Mesenteric fat pad (tissue), 1 donor: ENCODE measurements at regions not wholly inside any gene's neighbourhood (a gene's known extent, or its start where the extent isn't known, plus 50 kb on each side); places are given as distances from the start of the nearest gene placed in this dataset.

Experiments
- DNase-seq: peaks from one replicate; pipeline ENCODE4 v3.0.0-alpha.2; 2020; ENCODE audit warnings: low spot score
- donor health status: DM: yes; HTN: yes; CAD: no.

DNA sequence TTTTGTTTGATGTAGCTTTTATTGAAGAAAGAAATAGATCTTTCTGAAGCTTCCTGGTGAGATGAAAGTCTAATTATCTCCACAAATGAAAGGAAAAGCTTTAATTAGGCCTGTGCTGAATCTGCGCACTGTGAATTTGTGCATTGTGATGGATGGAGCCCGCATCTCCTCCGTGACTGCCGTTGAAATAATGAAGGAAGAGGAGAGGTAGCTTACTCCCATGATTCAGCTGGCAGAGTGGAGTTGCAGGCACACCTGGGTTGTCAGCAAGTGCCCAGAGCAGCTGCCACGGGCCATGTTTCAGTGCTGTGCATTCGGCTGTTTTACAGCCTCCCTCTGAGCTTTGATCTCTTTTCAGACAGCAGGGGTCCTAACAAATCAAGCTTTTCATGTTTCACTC is 735.3 kb upstream of the TENM3 start:
- DNase-seq = no peak

DNA sequence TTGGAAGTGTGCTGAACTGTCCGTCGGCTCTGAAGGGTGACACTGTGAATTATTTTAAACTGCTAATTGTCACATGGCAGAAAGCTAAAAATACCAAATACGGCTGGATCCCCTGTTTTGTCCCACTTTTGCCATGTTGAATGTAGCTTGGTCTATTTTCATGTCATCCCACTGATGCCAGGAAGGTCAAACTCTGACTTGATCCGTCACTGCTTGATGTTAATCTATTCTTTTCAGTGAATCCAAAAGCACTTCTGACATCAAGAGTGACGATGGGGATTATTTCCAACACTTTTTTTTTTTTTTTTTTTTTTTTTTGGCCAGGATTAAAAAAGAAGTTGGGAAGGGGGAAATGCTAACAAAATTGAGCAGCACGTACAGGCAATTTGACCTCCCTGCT is 734.6 kb upstream of the TENM3 start:
- DNase-seq = no peak

DNA sequence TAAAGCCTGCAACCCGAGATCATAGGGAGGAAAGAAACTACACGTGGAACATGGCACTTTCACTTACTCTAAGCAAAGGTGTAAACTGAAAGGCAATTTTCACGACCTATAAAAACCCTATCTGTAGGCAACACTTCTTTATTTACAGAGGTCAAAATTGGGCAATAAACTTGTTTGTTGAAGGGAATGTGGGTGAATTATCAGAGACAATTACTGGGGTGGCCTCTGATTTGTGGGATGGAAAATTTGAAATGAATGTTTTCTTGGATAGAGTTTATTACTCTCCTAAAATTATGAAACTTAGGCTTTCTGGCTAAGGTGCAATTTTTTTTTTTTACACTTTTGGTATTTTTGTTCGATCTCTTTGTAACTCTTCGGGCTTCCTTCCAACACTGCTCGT is 734.1 kb upstream of the TENM3 start:
- no peak for DNase-seq

DNA sequence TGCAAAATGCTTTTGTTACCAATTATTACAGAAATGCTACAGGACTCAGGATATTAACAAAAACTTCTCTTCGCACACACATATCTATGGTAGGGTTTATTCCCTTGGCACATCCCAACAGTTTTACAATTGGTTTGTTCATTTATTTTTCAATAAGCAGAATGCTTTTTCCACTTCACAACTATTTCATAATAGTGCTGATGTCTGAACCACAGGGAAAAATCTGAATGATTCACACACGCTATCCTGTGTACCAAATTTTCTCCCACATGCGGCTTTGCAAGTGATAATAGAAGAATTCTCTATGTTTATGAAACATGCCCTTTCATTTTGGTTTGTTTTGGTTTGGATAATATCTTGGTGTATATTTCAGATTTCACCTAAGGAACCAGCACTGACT is 725.7 kb upstream of the TENM3 start:
- no peak for DNase-seq

DNA sequence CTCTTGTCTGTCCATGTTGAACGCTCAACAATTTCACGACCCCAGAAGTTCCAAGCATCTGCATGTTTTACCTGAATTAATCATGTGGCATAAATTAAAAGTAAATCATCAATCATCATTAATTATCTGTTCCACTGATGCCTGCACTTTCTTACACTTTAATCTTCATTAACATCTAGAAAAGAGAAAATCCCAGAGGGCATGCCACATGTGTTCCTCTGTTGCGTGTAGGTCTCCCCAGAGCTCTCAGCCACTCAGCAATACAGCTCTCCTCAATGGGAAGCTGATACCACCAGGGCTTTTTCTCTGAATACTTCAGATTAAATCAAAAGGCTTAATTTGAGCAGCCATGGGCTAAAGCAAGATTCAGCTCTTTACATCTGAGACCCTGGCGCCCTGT is 722.4 kb upstream of the TENM3 start:
- no peak for DNase-seq

DNA sequence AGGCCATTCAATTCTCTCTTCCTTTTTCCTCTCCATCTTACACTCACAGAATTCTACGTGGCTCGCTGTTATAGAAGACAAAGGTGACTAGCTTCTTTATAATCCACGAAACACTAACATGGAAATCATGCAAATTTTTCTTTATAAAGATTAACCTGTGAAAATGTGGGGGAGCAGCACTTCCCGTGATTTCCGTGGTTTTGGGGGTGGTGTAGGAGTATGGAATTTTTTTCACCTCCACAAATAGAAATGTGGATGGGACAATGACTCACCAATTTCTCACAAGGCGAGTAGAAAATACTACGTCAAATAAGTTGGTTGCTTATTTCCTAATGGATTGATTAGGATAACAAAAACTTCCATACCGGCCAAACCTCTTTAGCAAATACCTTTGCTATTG is 719.2 kb upstream of the TENM3 start:
- no peak for DNase-seq

DNA sequence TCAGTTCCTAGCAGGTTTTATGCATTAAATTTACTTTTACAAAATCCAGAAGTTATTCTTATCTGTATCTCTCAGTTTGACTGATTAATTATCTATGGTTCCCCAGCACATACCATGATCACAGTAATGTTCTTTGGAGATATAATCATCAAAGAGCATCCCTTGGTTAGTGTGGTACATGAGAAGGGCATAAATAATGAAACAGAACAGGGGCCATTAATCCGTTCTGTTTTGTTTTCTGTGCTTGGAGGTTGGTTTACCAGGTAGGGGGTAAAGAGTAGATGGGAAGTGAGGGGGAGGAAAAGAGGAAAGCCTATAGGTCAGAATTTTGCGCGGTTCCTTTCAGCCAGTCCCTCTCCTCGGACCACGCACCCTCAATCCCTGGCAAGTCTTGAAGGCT is 718.7 kb upstream of the TENM3 start:
- DNase-seq = no peak

DNA sequence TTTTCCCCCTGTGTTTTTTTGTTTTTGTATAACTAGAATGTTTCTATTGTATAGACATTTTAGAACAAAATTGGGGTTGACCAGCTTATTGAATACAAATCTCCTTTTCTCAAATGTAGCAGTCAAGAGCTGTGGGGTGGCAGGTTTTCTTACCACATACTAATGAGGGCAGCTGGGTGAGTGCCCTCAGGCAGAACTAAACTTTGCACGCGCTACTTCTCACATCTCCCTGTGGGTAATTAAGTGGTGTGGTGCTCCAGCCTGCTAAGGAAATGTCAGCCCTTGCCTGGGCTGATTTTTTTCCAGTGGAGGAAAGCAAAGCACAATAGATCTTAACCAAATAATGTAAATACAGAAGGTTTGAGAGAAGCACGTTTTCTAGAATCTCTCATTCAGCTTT is 717.6 kb upstream of the TENM3 start:
- DNase-seq = no peak

DNA sequence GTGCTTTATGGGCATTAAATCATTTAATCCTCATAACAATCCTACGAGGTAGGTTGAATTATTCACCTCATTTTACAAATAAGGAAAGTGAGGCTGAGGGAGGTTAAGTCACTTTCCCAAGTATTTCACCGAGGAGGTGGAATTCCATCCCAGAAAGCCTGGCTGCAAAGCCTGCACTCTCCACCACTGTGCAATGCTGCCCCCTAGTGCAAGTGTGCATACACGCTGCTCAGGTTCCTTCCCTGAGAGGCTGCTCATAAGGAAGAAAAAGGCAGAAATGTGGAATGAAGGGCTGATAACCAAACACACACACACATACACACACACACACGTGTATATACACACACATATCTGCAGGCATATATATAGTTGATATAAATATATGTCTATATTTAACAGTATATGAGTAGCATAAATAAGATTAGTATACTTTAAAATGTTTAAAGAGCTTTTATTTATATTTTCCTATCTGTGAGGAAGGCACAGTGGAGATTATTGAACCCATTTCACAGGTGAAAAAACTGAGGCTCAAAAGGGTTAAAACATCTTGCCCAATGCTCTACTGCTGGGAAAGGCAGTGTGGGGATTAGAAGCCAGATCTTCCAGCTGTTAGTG is 714.5 kb upstream of the TENM3 start:
- no peak for DNase-seq

DNA sequence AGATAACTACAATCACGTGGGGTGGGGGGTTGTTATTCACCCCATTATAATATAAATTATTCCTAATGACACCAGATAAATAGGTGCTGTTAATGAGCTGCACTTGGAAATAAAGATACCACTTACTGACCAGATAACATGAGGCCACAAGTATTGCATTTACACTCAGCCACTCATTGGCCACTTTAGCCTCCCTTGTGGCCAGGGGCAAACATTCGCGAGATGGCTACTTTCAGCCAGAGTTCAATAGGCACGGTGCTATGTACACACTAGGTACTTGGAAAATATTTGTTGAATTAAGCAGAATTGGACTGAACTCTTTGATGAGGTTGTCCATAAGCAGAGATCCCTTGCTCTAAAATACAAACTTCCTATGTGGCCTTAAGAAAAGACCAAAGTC is 713.7 kb upstream of the TENM3 start:
- DNase-seq = no peak

DNA sequence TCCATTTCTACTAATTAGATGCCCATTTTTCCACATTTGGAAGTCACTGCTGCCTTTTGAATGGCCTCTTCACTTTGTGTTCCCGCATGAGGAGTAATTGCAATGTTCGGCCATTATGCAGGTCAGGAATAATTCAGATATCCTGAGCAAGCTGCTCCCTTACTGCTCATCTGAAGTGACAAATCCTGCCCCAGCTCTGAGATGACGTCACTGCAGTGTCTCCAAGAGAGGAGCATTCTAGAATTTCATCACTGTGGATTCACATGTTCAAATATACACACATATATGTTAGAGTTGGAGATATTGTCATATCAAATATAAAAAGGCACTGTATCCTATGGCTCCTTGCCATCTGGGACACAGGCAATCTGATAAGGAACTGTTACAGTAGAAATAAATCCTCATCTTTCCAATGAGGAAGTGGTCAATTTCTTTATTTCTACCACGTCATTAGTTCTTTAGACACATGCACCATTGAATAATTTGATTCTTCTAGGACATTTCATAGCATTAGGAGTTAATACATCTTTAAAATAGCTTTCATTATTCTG is 706.9 kb upstream of the TENM3 start:
- DNase-seq = no peak

DNA sequence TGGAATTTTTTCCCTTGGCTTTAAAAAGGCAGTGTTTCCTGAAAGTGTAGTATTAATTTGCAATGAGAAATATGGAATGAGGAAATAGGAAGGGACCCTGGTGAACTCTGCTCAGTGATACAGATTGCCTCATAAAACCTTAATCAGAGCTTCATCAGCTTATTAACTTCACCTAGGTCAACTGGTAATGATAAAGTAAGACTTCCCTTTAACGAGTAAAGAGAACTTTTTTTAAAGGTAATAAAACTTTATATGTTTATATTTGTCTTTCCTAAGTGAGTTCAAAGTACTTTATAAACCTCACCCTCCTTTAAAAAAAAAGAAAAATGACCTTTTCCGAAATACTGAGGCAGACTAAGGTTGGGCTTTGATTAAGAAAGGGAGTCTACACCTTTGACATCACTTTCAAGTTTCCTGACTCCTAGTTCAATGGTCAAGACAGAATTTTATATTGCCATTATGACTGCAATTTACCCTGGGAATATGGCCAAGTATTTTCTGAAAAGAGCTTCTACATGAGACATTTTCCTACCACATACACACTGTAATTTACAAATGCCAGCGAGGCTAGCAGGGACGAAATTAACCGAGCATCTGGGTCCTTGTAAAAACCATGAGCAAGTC is 706.3 kb upstream of the TENM3 start:
- DNase-seq = no peak

DNA sequence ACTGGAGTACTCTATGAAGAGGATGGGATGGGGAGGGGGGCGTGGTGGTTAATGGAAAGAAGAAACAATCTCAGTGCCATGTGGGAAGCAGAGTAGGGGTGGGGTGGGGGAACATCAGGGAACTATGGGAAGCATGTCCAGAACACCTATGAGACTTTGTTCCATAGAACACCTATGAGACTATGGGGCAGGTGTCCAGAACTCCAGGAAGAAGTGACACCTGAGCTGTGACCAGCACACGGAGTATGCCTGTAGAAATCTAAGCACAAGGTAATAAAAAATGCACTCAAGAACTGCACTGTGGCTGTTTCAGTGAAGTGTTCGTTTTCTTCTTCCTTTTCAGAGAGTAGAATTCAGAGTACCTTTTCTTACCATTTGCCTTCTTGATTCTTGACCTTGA is 704.8 kb upstream of the TENM3 start:
- no peak for DNase-seq

DNA sequence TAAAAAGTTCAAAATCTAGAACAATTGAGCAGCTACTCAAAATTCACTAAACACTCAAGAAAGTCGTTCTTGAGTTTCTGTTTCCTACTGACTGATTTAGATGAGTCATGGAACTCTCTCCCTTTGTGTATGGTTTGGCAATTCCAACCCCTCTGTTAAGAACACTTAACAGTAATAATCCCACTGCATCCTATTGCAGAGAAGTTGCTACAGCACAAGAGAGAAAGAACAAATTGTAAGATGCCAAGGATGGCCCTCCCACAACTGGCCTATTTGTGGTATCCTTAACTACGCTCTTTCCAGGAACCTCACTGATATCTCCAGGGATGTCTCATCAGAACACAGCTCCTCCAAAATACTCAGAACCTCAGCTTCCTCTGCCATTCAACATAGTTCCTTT is 701.8 kb upstream of the TENM3 start:
- no peak for DNase-seq

DNA sequence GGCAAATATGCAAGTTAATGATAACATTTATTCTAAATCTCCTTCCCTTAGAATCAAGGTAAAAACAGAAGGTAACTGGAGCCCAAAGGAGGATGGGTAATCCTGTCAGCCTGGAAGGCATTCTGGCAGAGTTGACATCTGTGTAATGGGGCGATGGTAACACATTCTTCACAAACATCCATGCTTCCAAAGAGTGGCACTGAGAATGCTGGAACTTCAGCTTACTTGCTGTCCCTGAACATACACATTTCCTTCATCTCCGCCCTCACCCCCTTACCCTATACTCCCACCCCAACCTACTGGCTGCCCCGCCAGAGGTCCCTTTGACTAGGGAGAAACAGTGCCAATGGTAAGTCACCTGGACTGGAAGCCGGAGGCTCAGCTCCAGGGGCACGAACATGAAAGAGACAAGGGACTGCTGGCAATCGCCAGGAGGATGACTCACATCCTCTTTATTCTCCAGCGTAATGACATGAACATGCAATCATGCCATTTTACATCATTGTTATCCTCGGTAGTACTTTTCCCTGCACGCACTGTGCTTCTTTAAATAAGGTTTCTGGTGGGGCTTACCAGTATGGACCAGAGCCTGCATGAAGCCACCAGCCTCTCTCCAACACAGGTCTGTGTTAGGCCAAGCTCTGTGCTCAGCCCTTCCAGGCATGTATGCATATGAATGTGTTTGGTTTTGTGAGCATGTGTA is 694.2 kb upstream of the TENM3 start:
- DNase-seq = no peak

DNA sequence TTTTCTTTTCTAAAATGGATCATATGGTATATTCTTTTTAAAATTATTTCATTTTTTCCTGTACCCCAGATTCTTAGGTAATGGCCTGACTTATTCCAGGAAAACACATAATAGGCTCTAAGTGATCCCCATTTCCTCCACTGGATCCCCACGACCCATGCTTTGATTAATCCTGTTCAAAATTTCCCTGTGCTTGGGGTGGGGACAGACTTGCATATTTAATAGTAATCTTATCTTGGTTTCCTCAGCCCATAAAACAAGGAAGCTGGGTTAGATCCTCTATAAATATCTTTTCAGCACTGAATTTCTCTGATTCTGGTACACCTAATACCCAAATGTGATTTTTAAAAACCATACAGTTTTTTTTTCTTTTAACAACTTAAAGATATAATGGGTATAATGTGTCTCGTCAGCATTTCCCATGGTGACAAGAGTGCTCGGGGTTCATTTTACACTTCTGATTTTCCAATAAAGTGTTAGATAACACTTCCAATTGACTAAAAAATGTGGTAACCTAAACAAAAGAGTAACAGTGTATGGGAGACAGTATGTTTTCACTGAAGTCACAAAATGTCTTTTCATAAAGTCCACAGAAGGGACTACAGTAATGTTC is 693.5 kb upstream of the TENM3 start:
- DNase-seq = no peak

DNA sequence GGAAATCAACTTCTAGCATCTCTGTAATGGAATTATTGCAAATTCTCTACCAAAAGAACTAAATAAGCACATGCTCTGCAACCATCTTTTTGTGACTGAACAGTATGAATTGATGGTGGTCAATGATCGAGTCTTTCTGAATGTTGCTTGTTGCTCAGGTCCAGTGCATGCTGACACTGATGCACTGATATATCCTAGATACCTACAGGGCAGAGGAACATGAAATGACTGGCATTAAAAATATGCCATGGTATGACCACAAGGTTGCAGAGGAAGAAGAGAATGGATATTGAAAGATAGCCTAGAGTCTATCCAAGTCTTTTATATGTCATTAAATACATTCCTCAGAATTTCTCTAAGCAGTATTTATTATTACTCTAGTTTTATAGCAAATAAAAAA is 692.8 kb upstream of the TENM3 start:
- DNase-seq = no peak

DNA sequence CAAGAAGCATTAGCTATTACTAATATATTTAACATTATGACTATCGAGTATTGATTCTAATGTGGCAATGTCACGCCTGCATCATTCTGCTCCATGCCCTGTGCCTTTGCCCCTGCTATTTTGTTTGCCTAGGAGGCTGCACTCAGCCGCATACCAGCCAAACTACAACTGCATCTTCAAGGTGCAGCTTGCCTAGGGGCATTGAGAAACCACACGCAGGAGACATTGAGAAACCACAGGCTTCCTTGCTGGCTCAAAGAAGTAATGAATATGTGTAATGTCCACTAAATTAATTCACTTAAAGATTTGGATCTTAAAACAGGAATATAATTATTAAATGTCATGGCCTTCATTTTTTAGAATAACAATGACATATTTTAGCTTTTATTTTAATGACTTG is 683.6 kb upstream of the TENM3 start:
- DNase-seq = no peak

DNA sequence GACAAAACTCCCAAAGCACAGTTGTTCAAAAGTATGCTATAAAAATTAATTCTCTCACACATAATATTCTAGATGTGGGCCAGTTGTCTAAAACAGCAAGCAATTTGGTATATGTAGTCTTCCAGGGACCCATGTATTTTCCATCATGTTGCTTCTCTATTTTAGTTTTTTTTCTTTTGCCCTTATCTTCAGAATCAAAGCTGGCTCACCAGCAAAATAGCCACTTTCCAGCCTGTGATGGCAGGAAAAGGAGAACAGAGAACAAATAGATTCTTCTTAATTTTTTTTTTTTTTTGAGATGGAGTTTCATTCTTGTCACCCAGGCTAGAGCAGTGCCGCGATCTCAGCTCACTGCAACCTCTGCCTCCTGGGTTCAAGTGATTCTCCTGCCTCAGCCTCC is 680.8 kb upstream of the TENM3 start:
- DNase-seq = no peak

DNA sequence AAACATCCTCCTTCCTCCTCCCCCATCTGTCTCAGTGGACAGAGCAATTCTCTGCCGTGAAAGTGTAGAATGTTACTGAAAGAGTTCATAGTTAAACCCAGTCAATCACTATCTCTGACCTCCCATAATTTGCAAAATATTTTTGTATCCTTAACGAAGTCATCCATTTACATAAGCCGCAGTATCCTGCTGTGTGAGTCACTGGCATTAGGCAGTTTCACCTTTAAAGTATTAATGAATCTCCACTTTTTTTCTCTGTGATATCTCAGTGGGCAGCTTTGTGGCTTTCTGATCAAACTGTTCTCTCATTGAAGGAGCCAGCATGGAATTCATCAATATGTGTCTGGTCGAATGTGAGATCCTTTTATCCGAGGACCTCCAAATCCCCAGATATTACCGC is 678.6 kb upstream of the TENM3 start:
- DNase-seq = no peak

DNA sequence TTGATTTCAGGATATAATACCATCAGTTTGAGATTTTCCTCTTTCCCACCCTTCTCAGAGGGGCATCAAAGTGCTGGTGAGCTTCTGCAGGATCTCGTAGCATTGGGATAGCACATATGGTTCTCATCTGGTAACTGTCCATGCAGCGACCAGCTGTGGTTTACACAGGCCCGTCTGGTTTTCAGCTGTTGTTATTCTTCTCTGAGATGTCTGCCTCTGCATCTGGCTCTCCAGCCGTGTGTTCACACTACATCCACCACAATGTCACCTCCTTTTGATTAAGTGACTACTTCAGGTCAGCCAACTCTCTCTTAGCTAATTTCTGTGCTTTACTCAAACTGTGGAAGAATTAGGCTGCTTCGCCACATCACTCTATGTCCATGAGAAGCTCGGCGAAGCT is 676.7 kb upstream of the TENM3 start:
- DNase-seq = no peak

DNA sequence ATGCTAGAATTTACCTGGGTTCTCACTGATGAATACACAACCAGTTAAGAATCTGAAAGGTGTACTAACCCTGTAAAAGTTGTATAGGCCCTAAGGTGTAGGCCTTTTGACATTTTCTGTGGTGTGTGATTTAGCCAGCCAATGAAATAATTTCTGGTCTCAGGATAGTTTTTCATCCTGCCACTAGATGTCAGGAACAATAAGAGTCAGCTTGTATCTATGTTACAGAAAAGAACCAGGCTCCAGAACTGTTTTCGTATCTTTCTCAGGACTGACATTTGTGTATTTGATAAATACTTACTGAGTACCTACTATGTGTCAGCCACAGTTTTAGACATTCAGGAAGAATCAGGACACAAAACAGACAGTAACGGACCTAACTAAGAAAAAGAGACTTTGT is 673.6 kb upstream of the TENM3 start:
- no peak for DNase-seq
